GM18511 (cell line): ENCODE measurements at regions not wholly inside any gene's neighbourhood (a gene's known extent, or its start where the extent isn't known, plus 50 kb on each side); places are given as distances from the start of the nearest gene placed in this dataset.

Experiments
- ATAC-seq: cut with Tn5 transposase; IDR thresholded peaks from one replicate; pipeline ENCODE4 v1.9.1; 2021; ENCODE audit warnings: mild to moderate bottlenecking, moderate library complexity; ENCODE audit not compliant: unreplicated experiment

- ATAC-seq, result no peak
Measured at GRCh38 chr7:46839651-46840050, 742.3 kb downstream of the TNS3 start.

GRCh38 chr7:46838463-46838862, 743.4 kb downstream of the TNS3 start:
- no peak for ATAC-seq

- ATAC-seq, result no peak
Measured at GRCh38 chr7:46835556-46835955, 746.4 kb downstream of the TNS3 start.

GRCh38 chr7:46834921-46835320, 747.0 kb downstream of the TNS3 start:
- ATAC-seq, result no peak

GRCh38 chr7:46833197-46833596, 748.7 kb downstream of the TNS3 start:
- ATAC-seq, result no peak

- no peak for ATAC-seq
Measured at GRCh38 chr7:46832136-46832535, 749.8 kb downstream of the TNS3 start.

GRCh38 chr7:46819819-46820218, 762.1 kb downstream of the TNS3 start:
- ATAC-seq, result no peak

GRCh38 chr7:46814516-46815250, 767.2 kb downstream of the TNS3 start:
- ATAC-seq, result no peak

GRCh38 chr7:46812101-46812675, 769.7 kb downstream of the TNS3 start:
- ATAC-seq, result no peak

- no peak for ATAC-seq
Measured at GRCh38 chr7:46811529-46811928, 770.4 kb downstream of the TNS3 start.

GRCh38 chr7:46810986-46811385, 770.9 kb downstream of the TNS3 start:
- ATAC-seq, result no peak

- no peak for ATAC-seq
Measured at GRCh38 chr7:46809886-46810285, 772.0 kb downstream of the TNS3 start.

- no peak for ATAC-seq
Measured at GRCh38 chr7:46806856-46807255, 775.1 kb downstream of the TNS3 start.

GRCh38 chr7:46802479-46802878, 779.4 kb downstream of the TNS3 start:
- ATAC-seq, result no peak

GRCh38 chr7:46791188-46791587, 790.7 kb downstream of the TNS3 start:
- no peak for ATAC-seq

- ATAC-seq, result no peak
Measured at GRCh38 chr7:46786995-46787394, 794.9 kb downstream of the TNS3 start.

GRCh38 chr7:46786221-46786954, 795.5 kb downstream of the TNS3 start:
- no peak for ATAC-seq

- no peak for ATAC-seq
Measured at GRCh38 chr7:46784732-46785131, 797.2 kb downstream of the TNS3 start.

GRCh38 chr7:46781901-46782439, 799.9 kb downstream of the TNS3 start:
- ATAC-seq, result no peak

- ATAC-seq, result no peak
Measured at GRCh38 chr7:46776790-46777189, 805.1 kb downstream of the TNS3 start.

GRCh38 chr7:46775776-46776175, 806.1 kb downstream of the TNS3 start:
- no peak for ATAC-seq

GRCh38 chr7:46775020-46775419, 806.9 kb downstream of the TNS3 start:
- no peak for ATAC-seq
